ENCODE measurements at regions not wholly inside any gene's neighbourhood (a gene's known extent, or its start where the extent isn't known, plus 50 kb on each side); places are given as distances from the start of the nearest gene placed in this dataset.

DNA sequence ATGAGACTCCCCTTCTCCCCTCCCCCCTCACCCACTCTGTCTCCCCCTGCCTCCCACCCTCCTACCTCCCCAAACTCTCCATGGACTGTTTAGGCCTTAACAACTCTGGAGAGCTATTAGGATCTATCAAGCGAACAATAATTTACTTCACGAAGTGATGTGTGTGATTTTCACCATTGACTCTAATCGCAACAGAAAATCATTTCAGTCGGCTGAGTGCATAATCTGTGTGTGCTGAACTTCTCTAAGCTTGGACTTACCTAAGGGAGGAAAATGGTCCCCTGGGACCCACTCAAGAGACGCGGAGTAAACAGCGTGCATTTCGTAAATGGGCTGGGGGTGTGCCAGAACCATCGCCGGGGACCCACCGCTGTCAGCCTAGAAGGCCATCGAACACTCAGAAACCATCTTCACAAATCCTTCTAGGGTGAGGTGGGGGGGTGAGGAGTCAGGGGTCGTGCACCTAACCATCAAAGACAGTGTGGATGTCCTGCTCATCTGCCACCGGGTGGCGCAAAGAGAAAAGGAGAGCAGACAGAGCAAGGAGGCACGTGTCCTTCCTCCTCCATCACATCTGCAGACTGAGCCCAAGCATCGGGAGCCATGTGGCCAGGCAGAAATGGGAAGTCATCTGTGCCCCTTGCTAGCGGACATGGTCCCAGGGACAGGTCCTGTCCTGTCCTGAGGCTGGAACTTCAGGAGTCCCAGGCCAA lies 62.1 kb upstream of the NUP50 start:
- no peak overlapping the region for H3K4me2 ChIP-seq
- H3K9me2 ChIP-seq (replicated peaks; ENCODE audit: insufficient read depth): no peaks in the 10 kb centered on the region
- TF ChIP-seq EZH2phosphoT487 (IDR thresholded peaks at IDR 0.05; ENCODE audit: low read depth, severe bottlenecking, unreplicated experiment): no peak
- TF ChIP-seq, protein P1, sequence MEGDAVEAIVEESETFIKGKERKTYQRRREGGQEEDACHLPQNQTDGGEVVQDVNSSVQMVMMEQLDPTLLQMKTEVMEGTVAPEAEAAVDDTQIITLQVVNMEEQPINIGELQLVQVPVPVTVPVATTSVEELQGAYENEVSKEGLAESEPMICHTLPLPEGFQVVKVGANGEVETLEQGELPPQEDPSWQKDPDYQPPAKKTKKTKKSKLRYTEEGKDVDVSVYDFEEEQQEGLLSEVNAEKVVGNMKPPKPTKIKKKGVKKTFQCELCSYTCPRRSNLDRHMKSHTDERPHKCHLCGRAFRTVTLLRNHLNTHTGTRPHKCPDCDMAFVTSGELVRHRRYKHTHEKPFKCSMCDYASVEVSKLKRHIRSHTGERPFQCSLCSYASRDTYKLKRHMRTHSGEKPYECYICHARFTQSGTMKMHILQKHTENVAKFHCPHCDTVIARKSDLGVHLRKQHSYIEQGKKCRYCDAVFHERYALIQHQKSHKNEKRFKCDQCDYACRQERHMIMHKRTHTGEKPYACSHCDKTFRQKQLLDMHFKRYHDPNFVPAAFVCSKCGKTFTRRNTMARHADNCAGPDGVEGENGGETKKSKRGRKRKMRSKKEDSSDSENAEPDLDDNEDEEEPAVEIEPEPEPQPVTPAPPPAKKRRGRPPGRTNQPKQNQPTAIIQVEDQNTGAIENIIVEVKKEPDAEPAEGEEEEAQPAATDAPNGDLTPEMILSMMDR (IDR thresholded peaks at IDR 0.05; ENCODE audit: poor library complexity): peak; percentile 59
- no peak for TF ChIP-seq EZH2 (IDR thresholded peaks at IDR 0.05; ENCODE audit: borderline replicate concordance)
- no peaks in the 10 kb centered on the region for H3K79me2 ChIP-seq
- H3K4me3 ChIP-seq: no peak overlapping the region
- H4K20me1 ChIP-seq (ENCODE audit: insufficient read depth, poor library complexity, severe bottlenecking): no peaks in the 10 kb centered on the region
- no peak overlapping the region for H2AFZ ChIP-seq
- 60% methylated on average over 18 of the region's 18 CpGs for WGBS (ENCODE audit: low lambda C conversion rate, missing lambda C conversion rate)
- peaks cover 4% of the 10 kb centered on the region for H3K27me3 ChIP-seq
- H3K36me3 ChIP-seq (replicated peaks; ENCODE audit: insufficient read depth, low read depth): no peaks in the 10 kb centered on the region
- no peak overlapping the region for H3K27ac ChIP-seq
- DNase-seq (ENCODE audit: low spot score): peak; percentile 69
- H3K9me3 ChIP-seq (ENCODE audit: low read depth): no peaks in the 10 kb centered on the region
- H3K4me1 ChIP-seq (ENCODE audit: insufficient read depth): no peaks in the 10 kb centered on the region

DNA sequence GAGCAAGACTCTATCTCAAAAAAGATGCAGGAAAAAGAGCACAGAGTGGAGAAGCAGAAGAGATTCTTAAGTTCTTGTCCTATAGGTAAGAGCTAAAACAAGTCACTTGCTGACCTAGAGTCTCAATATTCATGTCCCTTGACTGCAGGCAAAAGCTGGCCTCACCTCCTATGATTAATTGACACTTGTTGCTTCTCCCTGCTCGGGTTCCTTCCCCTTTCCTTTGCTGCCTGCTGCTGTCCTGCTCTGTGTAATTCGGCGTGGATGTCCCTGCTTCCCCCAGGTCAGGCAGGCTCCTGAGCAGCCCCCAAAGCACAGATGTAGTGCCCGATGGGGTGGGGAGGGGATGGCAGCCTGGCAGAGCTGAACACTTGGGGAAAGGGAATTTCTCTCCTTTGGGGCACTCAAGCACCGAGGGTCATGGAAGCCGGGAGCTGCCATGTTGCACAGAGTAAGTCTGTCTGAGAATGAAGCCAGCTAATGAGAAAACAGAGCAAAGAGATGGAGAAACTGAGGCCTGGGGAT lies 60.8 kb upstream of the NUP50 start:
- 80% methylated on average over 6 of the region's 6 CpGs for WGBS (ENCODE audit: low lambda C conversion rate, missing lambda C conversion rate)
- TF ChIP-seq EZH2phosphoT487 (IDR thresholded peaks at IDR 0.05; ENCODE audit: low read depth, severe bottlenecking, unreplicated experiment): no peak
- TF ChIP-seq, protein P1 (IDR thresholded peaks at IDR 0.05; ENCODE audit: poor library complexity): no peak
- no peak for TF ChIP-seq EZH2 (IDR thresholded peaks at IDR 0.05; ENCODE audit: borderline replicate concordance)

DNA sequence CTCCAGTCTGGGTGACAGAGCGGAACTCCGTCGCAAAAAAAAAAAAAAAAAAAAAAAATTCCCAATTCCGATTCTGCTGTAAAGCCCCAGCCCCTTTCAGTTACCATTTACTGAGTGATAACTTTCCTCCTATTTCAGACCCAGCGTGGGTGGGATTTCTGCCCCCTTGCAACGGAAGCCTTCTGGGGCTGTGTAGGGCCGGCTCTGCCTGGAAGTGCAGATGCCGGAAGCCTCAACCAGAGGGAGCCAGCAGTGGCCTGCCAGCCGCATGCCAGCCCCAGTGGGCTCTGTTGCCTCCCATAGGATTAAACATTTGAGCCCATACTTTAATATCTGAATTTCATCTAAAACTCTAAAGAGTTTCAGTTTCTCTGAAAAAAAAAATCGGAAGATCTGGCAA lies 60.0 kb upstream of the NUP50 start:
- WGBS (ENCODE audit: low lambda C conversion rate, missing lambda C conversion rate): 75% methylated on average over 10 of the region's 10 CpGs
- peaks cover 4% of the 10 kb centered on the region for H3K27me3 ChIP-seq
- H3K9me3 ChIP-seq (ENCODE audit: low read depth): no peaks in the 10 kb centered on the region

More for the DNA sequence above, 60.8 kb upstream of the NUP50 start:
- no peaks in the 10 kb centered on the region for H4K20me1 ChIP-seq (ENCODE audit: insufficient read depth, poor library complexity, severe bottlenecking)
- no peak overlapping the region for H3K4me2 ChIP-seq
- H3K9me2 ChIP-seq (replicated peaks; ENCODE audit: insufficient read depth): no peaks in the 10 kb centered on the region
- no peak overlapping the region for H3K4me3 ChIP-seq
- H3K79me2 ChIP-seq: no peaks in the 10 kb centered on the region
- H3K9me3 ChIP-seq (ENCODE audit: low read depth): no peaks in the 10 kb centered on the region
- H2AFZ ChIP-seq: no peak overlapping the region
- peaks cover 4% of the 10 kb centered on the region for H3K27me3 ChIP-seq
- no peaks in the 10 kb centered on the region for H3K4me1 ChIP-seq (ENCODE audit: insufficient read depth)
- no peak for DNase-seq (ENCODE audit: low spot score)
- no peak overlapping the region for H3K27ac ChIP-seq
- no peaks in the 10 kb centered on the region for H3K36me3 ChIP-seq (replicated peaks; ENCODE audit: insufficient read depth, low read depth)

More for the DNA sequence above, 60.0 kb upstream of the NUP50 start:
- no peak overlapping the region for H3K4me3 ChIP-seq
- no peak overlapping the region for H2AFZ ChIP-seq
- H3K9me2 ChIP-seq (replicated peaks; ENCODE audit: insufficient read depth): no peaks in the 10 kb centered on the region
- TF ChIP-seq, protein P1 (IDR thresholded peaks at IDR 0.05; ENCODE audit: poor library complexity): no peak
- TF ChIP-seq EZH2 (IDR thresholded peaks at IDR 0.05; ENCODE audit: borderline replicate concordance) (no peak), EZH2phosphoT487 (IDR thresholded peaks at IDR 0.05; ENCODE audit: low read depth, severe bottlenecking, unreplicated experiment) (no peak)
- H3K4me1 ChIP-seq (ENCODE audit: insufficient read depth): no peaks in the 10 kb centered on the region
- H3K4me2 ChIP-seq: no peak overlapping the region
- DNase-seq (ENCODE audit: low spot score): no peak
- no peaks in the 10 kb centered on the region for H4K20me1 ChIP-seq (ENCODE audit: insufficient read depth, poor library complexity, severe bottlenecking)
- H3K36me3 ChIP-seq (replicated peaks; ENCODE audit: insufficient read depth, low read depth): no peaks in the 10 kb centered on the region
- no peak overlapping the region for H3K27ac ChIP-seq
- no peaks in the 10 kb centered on the region for H3K79me2 ChIP-seq

Data from hepatocyte (in vitro differentiated cells).